Ovary (tissue), 7 donors: ENCODE measurements at regions not wholly inside any gene's neighbourhood (a gene's known extent, or its start where the extent isn't known, plus 50 kb on each side); places are given as distances from the start of the nearest gene placed in this dataset.

Source experiments
- DNase-seq, 5 donors: peaks; one replicate each; pipeline ENCODE4 v3.0.0-alpha.2; 2019 to 2020
- H3K27ac ChIP-seq, 2 donors: fragments of 200-600 bp; one replicate each; pipeline versions ENCODE4 v1.5.1 to v1.8.0; 2019 to 2022
- H3K27me3 ChIP-seq: fragments of 200-600 bp; one replicate; pipeline ENCODE4 v1.8.0; 2022
- H3K36me3 ChIP-seq: fragments of 200-600 bp; sonication (generic); one replicate; pipeline ENCODE4 v1.5.1; 2019
- H3K4me1 ChIP-seq: one replicate; pipeline ENCODE4 v1.8.1; 2013; ENCODE audit warnings: mild to moderate bottlenecking, moderate library complexity; ENCODE audit not compliant: insufficient read depth
- H3K4me3 ChIP-seq: fragments of 200-600 bp; sonication (generic); one replicate; pipeline ENCODE4 v1.5.1; 2017
- H3K9me3 ChIP-seq, 2 donors: fragments of 200-600 bp in 1 of 2; sonication (generic) in 1 of 2; one replicate each; pipeline versions ENCODE4 v1.5.1 to v1.8.1; 2013 to 2019; ENCODE audit warnings: mild to moderate bottlenecking in 1 of 2, moderate library complexity in 1 of 2
- EP300 ChIP-seq: sonication (generic); formaldehyde crosslinking; IDR thresholded peaks from one replicate; pipeline ENCODE4 v1.6.1; 2017; ENCODE audit warnings: antibody characterized with exemption
- POLR2A ChIP-seq: fragments of 450-650 bp; IDR thresholded peaks from one replicate; pipeline ENCODE4 v1.6.1; 2017; ENCODE audit warnings: antibody characterized with exemption, mild to moderate bottlenecking, moderate library complexity
- WGBS, 3 donors: extraction: QIAGEN DNeasy Blood & Tissue Kit in 1 of 3; methylation state at CpG; one replicate each; pipeline versions ENCODE4 v1.1.5 to v1.1.7; 2013 to 2017; 5-methylcytosine and 5-hydroxymethylcytosine counted together
- intact Hi-C, 4 donors: fragments of 100-400 bp; cut with DNase I; formaldehyde crosslinking; loops; one replicate each; pipeline versions ENCODE4 v1.11.0 to v1.15.1; 2022 to 2023
- TF ChIP-seq, protein P1 (sequence below), 3 donors: fragments of 450-650 bp in 2 of 3; fragments of 200-600 bp in 1 of 3; IDR thresholded peaks; one replicate each; pipeline versions ENCODE4 v1.5.1 to v1.8.0; 2016 to 2022; ENCODE audit warnings: antibody characterized with exemption in 3 of 3, mild to moderate bottlenecking in 1 of 3
- donor health status: DM: no; HTN: no; CAD: no; lungs with moderate emphysema.
- donor health status: DM: no; HTN: no; CAD: no.
- donor health status: Bipolar disorder and iron deficiency.
- donor health status: DM: no; HTN: no; CAD: no.
- donor health status: DM: yes; HTN: yes; CAD: no.

DNA sequence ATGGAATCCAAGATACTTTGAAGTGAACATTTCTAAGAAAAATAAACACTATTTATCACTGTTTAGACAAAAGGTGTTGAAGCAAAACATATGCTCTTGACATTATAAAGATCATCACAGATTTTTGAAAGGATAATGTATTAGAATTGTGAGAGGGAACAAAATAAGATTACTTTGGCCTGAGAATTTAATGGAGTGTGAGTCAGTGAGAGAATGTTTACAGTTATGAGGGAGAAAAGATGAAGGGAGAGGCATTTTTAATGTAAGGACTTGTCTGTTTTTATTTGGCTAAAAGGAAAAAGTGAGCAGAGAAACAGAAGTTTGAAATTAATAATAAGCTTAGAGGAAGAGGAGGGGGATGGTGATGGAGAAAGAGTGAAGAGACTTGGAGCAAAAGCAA is 1010.1 kb downstream of the EFNA5 start:
- no peak for DNase-seq
- TF ChIP-seq POLR2A, result no peak
- TF ChIP-seq, protein P1, sequence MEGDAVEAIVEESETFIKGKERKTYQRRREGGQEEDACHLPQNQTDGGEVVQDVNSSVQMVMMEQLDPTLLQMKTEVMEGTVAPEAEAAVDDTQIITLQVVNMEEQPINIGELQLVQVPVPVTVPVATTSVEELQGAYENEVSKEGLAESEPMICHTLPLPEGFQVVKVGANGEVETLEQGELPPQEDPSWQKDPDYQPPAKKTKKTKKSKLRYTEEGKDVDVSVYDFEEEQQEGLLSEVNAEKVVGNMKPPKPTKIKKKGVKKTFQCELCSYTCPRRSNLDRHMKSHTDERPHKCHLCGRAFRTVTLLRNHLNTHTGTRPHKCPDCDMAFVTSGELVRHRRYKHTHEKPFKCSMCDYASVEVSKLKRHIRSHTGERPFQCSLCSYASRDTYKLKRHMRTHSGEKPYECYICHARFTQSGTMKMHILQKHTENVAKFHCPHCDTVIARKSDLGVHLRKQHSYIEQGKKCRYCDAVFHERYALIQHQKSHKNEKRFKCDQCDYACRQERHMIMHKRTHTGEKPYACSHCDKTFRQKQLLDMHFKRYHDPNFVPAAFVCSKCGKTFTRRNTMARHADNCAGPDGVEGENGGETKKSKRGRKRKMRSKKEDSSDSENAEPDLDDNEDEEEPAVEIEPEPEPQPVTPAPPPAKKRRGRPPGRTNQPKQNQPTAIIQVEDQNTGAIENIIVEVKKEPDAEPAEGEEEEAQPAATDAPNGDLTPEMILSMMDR (IDR thresholded peaks at IDR 0.05), result no peak
- intact Hi-C loops, result no loop called here
- H3K4me3 ChIP-seq, result no peak overlapping the region
- H3K27ac ChIP-seq, result no peak overlapping the region
- H3K36me3 ChIP-seq, result no peaks in the 10 kb centered on the region
- no peaks in the 10 kb centered on the region for H3K4me1 ChIP-seq
- H3K9me3 ChIP-seq, result no peaks in the 10 kb centered on the region
- H3K27me3 ChIP-seq, result no peaks in the 10 kb centered on the region

DNA sequence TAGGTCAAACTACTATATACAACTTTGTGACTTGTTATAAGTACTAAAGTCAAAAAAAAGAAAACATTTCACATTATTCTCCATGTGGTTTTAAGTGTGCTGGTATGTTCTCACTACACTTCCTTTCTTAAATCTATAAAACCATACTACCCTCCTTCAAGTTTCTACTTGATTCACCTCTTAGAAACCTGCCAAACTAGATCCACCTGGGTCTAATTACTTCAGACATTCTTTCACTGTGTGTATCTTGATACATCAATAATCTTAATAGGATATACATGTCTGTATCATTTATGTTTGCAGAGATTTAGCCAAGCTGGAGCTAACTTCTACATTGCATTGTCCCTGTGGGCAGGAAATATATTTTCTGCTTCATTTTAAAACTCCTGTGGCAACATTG is 1012.6 kb downstream of the EFNA5 start:
- Histone ChIP-seq H3K9me3 (no peaks in the 10 kb centered on the region), H3K27me3 (no peaks in the 10 kb centered on the region), H3K27ac (no peak overlapping the region), H3K36me3 (no peaks in the 10 kb centered on the region), H3K4me1 (no peaks in the 10 kb centered on the region), H3K4me3 (no peak overlapping the region)
- no peak for DNase-seq
- TF ChIP-seq POLR2A, result no peak
- TF ChIP-seq, protein P1 (IDR thresholded peaks at IDR 0.05), result no peak
- intact Hi-C loops, result no loop called here

DNA sequence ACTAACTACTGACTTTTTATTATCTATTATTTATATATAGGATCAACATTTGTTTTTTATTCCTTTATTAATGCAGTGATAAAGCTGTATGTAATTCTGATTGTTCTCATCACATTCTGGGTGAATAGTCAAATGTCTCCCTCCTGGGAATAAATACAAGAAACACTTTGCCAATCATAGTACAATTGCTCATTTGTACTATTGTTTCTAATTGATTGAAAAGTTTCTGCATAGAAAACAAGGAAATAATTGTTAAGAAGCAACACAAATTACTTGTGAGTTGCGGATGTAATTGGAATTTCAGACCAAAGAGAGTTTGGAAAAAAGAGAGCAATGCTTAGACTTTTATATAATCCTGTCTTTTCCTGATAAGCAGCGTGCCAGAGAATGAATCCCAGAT is 1013.9 kb downstream of the EFNA5 start:
- Histone ChIP-seq H3K4me3 (no peak overlapping the region), H3K27me3 (no peaks in the 10 kb centered on the region), H3K36me3 (no peaks in the 10 kb centered on the region), H3K9me3 (no peaks in the 10 kb centered on the region), H3K27ac (no peak overlapping the region), H3K4me1 (no peaks in the 10 kb centered on the region)
- intact Hi-C loops, result no loop called here
- TF ChIP-seq POLR2A (no peak), EP300 (no peak)
- TF ChIP-seq, protein P1 (IDR thresholded peaks at IDR 0.05), result no peak
- WGBS, 3 donors, result 70 to 80% (median 79%) methylated on average over 2 of the region's 2 CpGs
- DNase-seq, result no peak

- Histone ChIP-seq H3K9me3 (no peaks in the 10 kb centered on the region), H3K27me3 (no peaks in the 10 kb centered on the region)
Measured at GRCh38 chr5:106649031-106649430, 1021.7 kb downstream of the EFNA5 start.

More at GRCh38 chr5:106649031-106649430, 1021.7 kb downstream of the EFNA5 start:
- H3K27ac ChIP-seq, result no peak overlapping the region
- no peak for DNase-seq
- H3K4me1 ChIP-seq, result no peaks in the 10 kb centered on the region
- no peak for TF ChIP-seq POLR2A
- TF ChIP-seq, protein P1 (IDR thresholded peaks at IDR 0.05), result no peak
- TF ChIP-seq EP300, result no peak
- H3K36me3 ChIP-seq, result no peaks in the 10 kb centered on the region
- intact Hi-C loops, result no loop called here
- no peak overlapping the region for H3K4me3 ChIP-seq
